Hepatocyte (in vitro differentiated cells): ENCODE measurements at regions not wholly inside any gene's neighbourhood (a gene's known extent, or its start where the extent isn't known, plus 50 kb on each side); places are given as distances from the start of the nearest gene placed in this dataset.

ENCODE experiments used
- DNase-seq: peaks from one replicate; pipeline ENCODE4 v3.0.0-alpha.2; 2016; ENCODE audit warnings: low spot score
- H2AFZ ChIP-seq: fragments of 200-600 bp; sonication (generic); 2 replicates; pipeline ENCODE4 v1.6.0; 2016; ENCODE audit warnings: antibody characterized with exemption, mild to moderate bottlenecking
- H3K27ac ChIP-seq: fragments of 200-600 bp; sonication (generic); 2 replicates; pipeline ENCODE4 v1.5.1; 2016; ENCODE audit warnings: mild to moderate bottlenecking
- H3K27me3 ChIP-seq: fragments of 200-600 bp; sonication (generic); 2 replicates; pipeline ENCODE4 v1.6.1; 2016
- H3K36me3 ChIP-seq: fragments of 200-600 bp; sonication (generic); replicated peaks from 2 replicates; pipeline ENCODE4 v1.5.1; 2016; ENCODE audit warnings: low read depth; ENCODE audit not compliant: insufficient read depth
- H3K4me1 ChIP-seq: fragments of 200-600 bp; sonication (generic); 2 replicates; pipeline ENCODE4 v1.5.1; 2016; ENCODE audit warnings: mild to moderate bottlenecking, moderate library complexity; ENCODE audit not compliant: insufficient read depth
- H3K4me2 ChIP-seq: fragments of 200-600 bp; sonication (generic); 2 replicates; pipeline ENCODE4 v1.6.0; 2016
- H3K4me3 ChIP-seq: fragments of 200-600 bp; sonication (generic); 2 replicates; pipeline ENCODE4 v1.5.1; 2016; ENCODE audit warnings: mild to moderate bottlenecking
- H3K79me2 ChIP-seq: fragments of 200-600 bp; sonication (generic); 2 replicates; pipeline ENCODE4 v1.6.0; 2017; ENCODE audit warnings: mild to moderate bottlenecking
- H3K9me2 ChIP-seq: fragments of 200-600 bp; sonication (generic); replicated peaks from 2 replicates; pipeline ENCODE4 v1.6.0; 2017; ENCODE audit warnings: mild to moderate bottlenecking; ENCODE audit not compliant: insufficient read depth
- H3K9me3 ChIP-seq: fragments of 200-600 bp; sonication (generic); 2 replicates; pipeline ENCODE4 v1.5.1; 2016; ENCODE audit warnings: low read depth, mild to moderate bottlenecking
- H4K20me1 ChIP-seq: fragments of 200-600 bp; sonication (generic); 2 replicates; pipeline ENCODE4 v1.6.0; 2016; ENCODE audit warnings: mild to moderate bottlenecking; ENCODE audit not compliant: insufficient read depth, poor library complexity, severe bottlenecking
- CTCF ChIP-seq: fragments of 200-600 bp; sonication (generic); IDR thresholded peaks from 2 replicates; pipeline ENCODE4 v1.5.1; 2016; ENCODE audit warnings: antibody characterized with exemption, mild to moderate bottlenecking; ENCODE audit not compliant: poor library complexity
- EZH2 ChIP-seq: fragments of 200-600 bp; sonication (generic); IDR thresholded peaks from 2 replicates; pipeline ENCODE4 v1.6.1; 2016; ENCODE audit warnings: antibody characterized with exemption, mild to moderate bottlenecking, borderline replicate concordance
- EZH2phosphoT487 ChIP-seq: fragments of 200-600 bp; sonication (generic); IDR thresholded peaks from one replicate; pipeline ENCODE4 v1.6.1; 2018; ENCODE audit warnings: antibody characterized with exemption, mild to moderate bottlenecking, low read depth, moderate library complexity; ENCODE audit not compliant: unreplicated experiment, severe bottlenecking
- WGBS: methylation state at CpG from one replicate; pipeline ENCODE4 v1.1.6; 2016; ENCODE audit warnings: low lambda C conversion rate; ENCODE audit errors: missing lambda C conversion rate; 5-methylcytosine and 5-hydroxymethylcytosine counted together

DNA sequence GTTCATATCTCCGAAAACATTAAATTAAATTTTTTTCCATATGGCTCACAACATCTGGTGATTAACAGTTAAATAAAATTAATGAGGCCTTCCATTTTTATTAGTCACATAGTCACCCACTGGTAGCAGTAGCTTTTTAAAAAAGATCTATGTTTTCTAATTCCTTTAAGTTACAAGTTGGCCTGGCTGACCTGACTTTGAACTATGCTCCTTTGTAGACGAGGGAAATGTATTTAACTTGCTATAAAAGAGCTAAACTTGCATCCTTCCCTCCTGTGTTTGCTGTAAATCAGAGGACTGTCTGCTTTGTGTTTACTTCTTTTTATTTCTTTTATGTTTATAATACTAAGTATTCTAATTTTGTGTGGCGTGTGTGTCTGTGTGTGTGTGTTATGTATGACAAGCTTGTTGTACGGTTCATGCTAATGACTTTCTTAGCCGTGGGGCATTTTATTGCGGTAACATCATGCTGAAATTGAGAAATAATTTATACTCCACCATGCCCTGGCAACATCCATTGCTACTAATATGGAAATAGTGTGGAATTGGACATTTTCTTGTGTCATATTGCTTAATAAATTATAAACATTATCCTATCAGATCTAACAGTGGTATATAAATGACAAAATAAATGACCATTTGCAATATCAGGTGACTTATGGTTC, 241.7 kb downstream of the SNCA start:
- H3K4me2 ChIP-seq: no peak overlapping the region
- 64% methylated on average over 6 of the region's 6 CpGs for WGBS
- no peak overlapping the region for H3K4me3 ChIP-seq
- no peak overlapping the region for H3K27ac ChIP-seq
- no peak for DNase-seq
- no peaks in the 10 kb centered on the region for H3K4me1 ChIP-seq
- H3K27me3 ChIP-seq: no peaks in the 10 kb centered on the region
- H4K20me1 ChIP-seq: no peaks in the 10 kb centered on the region
- H3K79me2 ChIP-seq: no peaks in the 10 kb centered on the region
- H2AFZ ChIP-seq: no peak overlapping the region
- no peaks in the 10 kb centered on the region for H3K9me3 ChIP-seq
- no peak for TF ChIP-seq EZH2phosphoT487
- no peaks in the 10 kb centered on the region for H3K9me2 ChIP-seq
- H3K36me3 ChIP-seq: no peaks in the 10 kb centered on the region

- no peak overlapping the region for H3K27ac ChIP-seq
- H2AFZ ChIP-seq: no peak overlapping the region
- no peaks in the 10 kb centered on the region for H3K9me2 ChIP-seq
- no peaks in the 10 kb centered on the region for H3K9me3 ChIP-seq
- H3K4me3 ChIP-seq: no peak overlapping the region
- WGBS: 25% methylated on average over 2 of the region's 2 CpGs
- H3K4me2 ChIP-seq: no peak overlapping the region
- no peak for DNase-seq
- no peaks in the 10 kb centered on the region for H3K36me3 ChIP-seq
- no peak for TF ChIP-seq EZH2phosphoT487
- TF ChIP-seq EZH2: no peak
- TF ChIP-seq CTCF: no peak
- no peaks in the 10 kb centered on the region for H4K20me1 ChIP-seq
- H3K27me3 ChIP-seq: no peaks in the 10 kb centered on the region
- H3K79me2 ChIP-seq: no peaks in the 10 kb centered on the region
- no peaks in the 10 kb centered on the region for H3K4me1 ChIP-seq
Measured at GRCh38 chr4:89590128-89590527, 246.8 kb downstream of the SNCA start.

DNA sequence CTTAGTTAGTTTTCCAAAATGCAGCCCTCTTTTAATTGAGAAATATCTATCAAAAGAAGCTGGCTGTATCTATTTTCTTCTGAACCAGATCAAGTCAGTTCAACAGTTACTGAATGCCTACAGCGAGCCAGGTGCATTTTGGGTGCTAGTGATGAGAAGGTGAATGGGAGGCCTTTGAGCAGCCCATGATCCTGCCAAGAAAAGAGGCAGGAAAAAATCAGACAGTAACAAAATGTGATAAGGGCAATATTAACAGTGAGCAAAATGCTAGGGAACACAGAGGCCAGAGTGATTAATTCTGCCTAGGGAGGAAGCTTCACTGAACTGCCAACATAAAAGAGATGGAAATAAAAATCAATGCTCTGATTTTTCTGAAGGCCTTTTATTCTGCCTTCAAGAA, 248.5 kb downstream of the SNCA start:
- no peak for DNase-seq
- H3K9me3 ChIP-seq: no peaks in the 10 kb centered on the region
- no peak overlapping the region for H3K4me3 ChIP-seq
- 97% methylated on average over 1 of the region's 1 CpG for WGBS
- no peaks in the 10 kb centered on the region for H3K4me1 ChIP-seq
- H2AFZ ChIP-seq: no peak overlapping the region
- H3K9me2 ChIP-seq: no peaks in the 10 kb centered on the region
- no peaks in the 10 kb centered on the region for H4K20me1 ChIP-seq
- H3K4me2 ChIP-seq: no peak overlapping the region
- no peak overlapping the region for H3K27ac ChIP-seq
- H3K27me3 ChIP-seq: no peaks in the 10 kb centered on the region
- no peaks in the 10 kb centered on the region for H3K79me2 ChIP-seq
- TF ChIP-seq EZH2phosphoT487 (no peak), EZH2 (no peak), CTCF (no peak)
- no peaks in the 10 kb centered on the region for H3K36me3 ChIP-seq

DNA sequence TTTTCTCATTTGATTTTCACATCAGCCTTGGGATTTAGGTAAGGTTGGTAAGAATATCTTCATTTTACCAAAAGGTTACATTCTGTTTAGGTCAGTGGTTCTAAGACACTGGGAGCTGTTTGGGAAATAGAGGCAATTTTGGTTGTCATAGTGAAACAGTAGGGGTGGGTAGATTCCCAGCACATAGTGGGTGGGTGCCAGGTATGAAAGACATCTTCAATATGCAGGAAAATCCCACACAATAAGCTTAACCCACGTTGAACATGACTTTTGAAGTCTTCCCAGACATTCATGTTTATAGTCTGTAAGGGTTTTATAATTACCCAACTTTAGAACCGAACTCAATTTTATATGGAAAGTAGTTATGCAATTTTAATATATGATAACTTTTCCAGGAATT, 249.6 kb downstream of the SNCA start:
- no peaks in the 10 kb centered on the region for H3K27me3 ChIP-seq
- H3K4me1 ChIP-seq: no peaks in the 10 kb centered on the region
- no peak overlapping the region for H3K4me2 ChIP-seq
- no peaks in the 10 kb centered on the region for H3K36me3 ChIP-seq
- no peak for DNase-seq
- H2AFZ ChIP-seq: no peak overlapping the region
- H3K4me3 ChIP-seq: no peak overlapping the region
- WGBS: 70% methylated on average over 2 of the region's 2 CpGs
- no peaks in the 10 kb centered on the region for H3K9me3 ChIP-seq
- H3K27ac ChIP-seq: no peak overlapping the region
- no peaks in the 10 kb centered on the region for H3K9me2 ChIP-seq
- TF ChIP-seq CTCF (no peak), EZH2phosphoT487 (no peak), EZH2 (no peak)
- H3K79me2 ChIP-seq: no peaks in the 10 kb centered on the region
- no peaks in the 10 kb centered on the region for H4K20me1 ChIP-seq
